ENCODE measurements at regions not wholly inside any gene's neighbourhood (a gene's known extent, or its start where the extent isn't known, plus 50 kb on each side); places are given as distances from the start of the nearest gene placed in this dataset.

DNA sequence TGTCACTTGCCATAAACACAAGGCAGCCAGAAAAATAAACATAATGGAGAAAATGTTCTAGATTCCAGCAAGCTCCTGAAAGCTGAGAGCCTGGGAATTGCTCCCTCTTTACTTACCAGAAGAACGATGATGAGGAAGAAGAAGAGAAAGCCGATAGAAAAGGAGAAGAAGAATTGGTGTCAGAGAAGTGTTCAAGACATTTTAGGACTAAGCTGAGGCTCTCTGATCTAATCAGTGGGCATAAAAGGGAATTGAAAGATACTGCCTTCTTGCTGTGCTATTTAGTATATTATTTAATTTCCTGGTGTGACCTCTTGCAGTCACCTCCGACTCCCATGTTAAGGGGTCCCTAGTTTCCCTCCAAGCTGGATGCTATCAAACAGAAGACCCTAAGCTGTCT, 316.6 kb upstream of the JARID2 start:
- DNase-seq, result no peak
- Histone ChIP-seq H3K27ac (ENCODE audit: low read length) (no peak overlapping the region), H3K9me2 (replicated peaks; ENCODE audit: insufficient read depth, low read length) (no peaks in the 10 kb centered on the region), H3K9ac (ENCODE audit: low read length) (no peak overlapping the region), H4K20me1 (ENCODE audit: insufficient read depth, low read length) (no peaks in the 10 kb centered on the region), H3K4me2 (ENCODE audit: low read depth, low read length) (no peak overlapping the region), H3K27me3 (replicated peaks; ENCODE audit: insufficient read depth, low read length) (no peaks in the 10 kb centered on the region), H2AFZ (ENCODE audit: low read length) (no peak overlapping the region), H3K79me2 (ENCODE audit: low read length) (no peaks in the 10 kb centered on the region), H3K9me3 (replicated peaks; ENCODE audit: insufficient read depth, low read length) (no peaks in the 10 kb centered on the region), H3K4me3 (ENCODE audit: low read length) (no peak overlapping the region), H3K4me1 (ENCODE audit: low read length) (no peaks in the 10 kb centered on the region), H3F3A (ENCODE audit: insufficient read depth, low read length) (no peaks in the 10 kb centered on the region), H3K36me3 (replicated peaks; ENCODE audit: insufficient read depth, low read length) (no peaks in the 10 kb centered on the region)
- TF ChIP-seq EZH2 (optimal IDR thresholded peaks at IDR 0.05; ENCODE audit: low read depth, low read length) (no peak), EZH2phosphoT487 (IDR thresholded peaks at IDR 0.05; ENCODE audit: low read length) (no peak)
- TF ChIP-seq, protein P1, sequence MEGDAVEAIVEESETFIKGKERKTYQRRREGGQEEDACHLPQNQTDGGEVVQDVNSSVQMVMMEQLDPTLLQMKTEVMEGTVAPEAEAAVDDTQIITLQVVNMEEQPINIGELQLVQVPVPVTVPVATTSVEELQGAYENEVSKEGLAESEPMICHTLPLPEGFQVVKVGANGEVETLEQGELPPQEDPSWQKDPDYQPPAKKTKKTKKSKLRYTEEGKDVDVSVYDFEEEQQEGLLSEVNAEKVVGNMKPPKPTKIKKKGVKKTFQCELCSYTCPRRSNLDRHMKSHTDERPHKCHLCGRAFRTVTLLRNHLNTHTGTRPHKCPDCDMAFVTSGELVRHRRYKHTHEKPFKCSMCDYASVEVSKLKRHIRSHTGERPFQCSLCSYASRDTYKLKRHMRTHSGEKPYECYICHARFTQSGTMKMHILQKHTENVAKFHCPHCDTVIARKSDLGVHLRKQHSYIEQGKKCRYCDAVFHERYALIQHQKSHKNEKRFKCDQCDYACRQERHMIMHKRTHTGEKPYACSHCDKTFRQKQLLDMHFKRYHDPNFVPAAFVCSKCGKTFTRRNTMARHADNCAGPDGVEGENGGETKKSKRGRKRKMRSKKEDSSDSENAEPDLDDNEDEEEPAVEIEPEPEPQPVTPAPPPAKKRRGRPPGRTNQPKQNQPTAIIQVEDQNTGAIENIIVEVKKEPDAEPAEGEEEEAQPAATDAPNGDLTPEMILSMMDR (IDR thresholded peaks at IDR 0.05; ENCODE audit: low read length), result no peak

DNA sequence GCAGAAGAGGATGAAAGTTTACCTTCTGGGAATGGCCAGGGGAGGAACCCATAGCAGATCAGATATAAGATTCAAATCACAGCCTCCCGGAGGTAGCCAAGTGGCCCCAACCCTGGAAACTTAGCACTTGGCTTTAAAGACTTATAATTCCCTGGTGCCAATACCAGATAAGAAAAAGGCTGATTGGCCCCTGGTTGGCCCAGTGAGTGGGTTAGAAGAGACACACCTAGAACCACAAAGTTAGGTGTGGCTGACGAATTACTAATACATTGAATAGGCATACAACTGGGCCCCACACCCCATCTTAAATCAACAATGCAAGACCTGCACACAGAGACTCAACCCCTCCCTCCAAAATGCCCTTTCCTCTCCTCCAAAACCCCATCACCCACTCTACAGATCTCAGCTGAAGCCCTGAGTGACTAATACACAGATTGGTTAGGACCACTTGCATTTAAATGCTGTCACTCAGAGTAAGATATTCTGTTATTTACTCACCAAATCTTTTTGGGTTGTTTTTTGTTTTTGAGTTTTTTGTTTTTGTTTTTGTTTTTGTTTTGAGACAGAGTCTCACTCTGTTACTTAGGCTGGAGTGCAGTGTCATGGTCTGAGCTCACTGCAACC, 315.4 kb upstream of the JARID2 start:
- H3K36me3 ChIP-seq (replicated peaks; ENCODE audit: insufficient read depth, low read length), result no peaks in the 10 kb centered on the region
- no peak overlapping the region for H2AFZ ChIP-seq (ENCODE audit: low read length)
- H3K9me2 ChIP-seq (replicated peaks; ENCODE audit: insufficient read depth, low read length), result no peaks in the 10 kb centered on the region
- H3K4me3 ChIP-seq (ENCODE audit: low read length), result no peak overlapping the region
- no peak overlapping the region for H3K27ac ChIP-seq (ENCODE audit: low read length)
- no peak overlapping the region for H3K4me2 ChIP-seq (ENCODE audit: low read depth, low read length)
- TF ChIP-seq EZH2 (optimal IDR thresholded peaks at IDR 0.05; ENCODE audit: low read depth, low read length) (no peak), EZH2phosphoT487 (IDR thresholded peaks at IDR 0.05; ENCODE audit: low read length) (no peak)
- TF ChIP-seq, protein P1 (IDR thresholded peaks at IDR 0.05; ENCODE audit: low read length), result no peak
- no peaks in the 10 kb centered on the region for H3K79me2 ChIP-seq (ENCODE audit: low read length)
- H3K27me3 ChIP-seq (replicated peaks; ENCODE audit: insufficient read depth, low read length), result no peaks in the 10 kb centered on the region
- H3F3A ChIP-seq (ENCODE audit: insufficient read depth, low read length), result no peaks in the 10 kb centered on the region
- no peaks in the 10 kb centered on the region for H3K4me1 ChIP-seq (ENCODE audit: low read length)
- H4K20me1 ChIP-seq (ENCODE audit: insufficient read depth, low read length), result no peaks in the 10 kb centered on the region
- no peak for DNase-seq
- no peak overlapping the region for H3K9ac ChIP-seq (ENCODE audit: low read length)
- no peaks in the 10 kb centered on the region for H3K9me3 ChIP-seq (replicated peaks; ENCODE audit: insufficient read depth, low read length)

DNA sequence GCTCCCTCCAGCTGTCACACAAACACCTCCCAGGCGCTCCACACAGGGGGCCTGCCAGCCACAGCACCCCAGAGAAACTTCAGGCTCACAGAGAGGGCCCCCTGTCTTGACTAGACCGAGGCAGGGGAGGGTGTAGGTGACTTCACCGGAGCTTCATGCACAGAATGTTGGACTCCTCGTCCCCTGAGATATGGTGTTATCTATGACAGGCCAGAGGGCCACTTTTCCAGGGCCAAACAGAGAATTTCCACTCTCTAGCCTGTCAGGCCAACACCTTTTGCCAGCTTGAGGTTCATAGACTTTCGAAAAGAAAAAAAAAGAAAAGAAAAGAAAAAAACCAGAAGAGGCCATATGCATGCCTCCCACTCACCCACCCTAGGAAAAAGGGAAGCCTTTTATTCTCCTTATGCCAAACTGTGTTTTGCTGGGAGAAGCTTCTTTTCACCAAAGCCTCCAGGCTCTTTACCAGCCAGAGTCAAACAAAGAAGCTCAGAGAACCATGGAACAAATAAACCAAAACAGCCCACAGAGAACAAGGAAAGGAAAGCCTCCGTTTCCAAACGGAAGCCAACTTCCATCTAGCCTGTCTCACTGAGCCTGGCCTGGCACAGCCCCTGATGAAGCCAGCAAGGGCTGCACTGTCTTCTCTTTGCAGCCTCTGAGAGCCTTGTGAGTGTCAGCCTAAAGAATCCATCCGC, 313.2 kb upstream of the JARID2 start:
- Histone ChIP-seq H3K9ac (ENCODE audit: low read length) (no peak overlapping the region), H3K4me1 (ENCODE audit: low read length) (no peaks in the 10 kb centered on the region), H3K27ac (ENCODE audit: low read length) (no peak overlapping the region), H3K9me2 (replicated peaks; ENCODE audit: insufficient read depth, low read length) (no peaks in the 10 kb centered on the region), H3K27me3 (replicated peaks; ENCODE audit: insufficient read depth, low read length) (no peaks in the 10 kb centered on the region), H3K4me3 (ENCODE audit: low read length) (no peak overlapping the region), H3K9me3 (replicated peaks; ENCODE audit: insufficient read depth, low read length) (no peaks in the 10 kb centered on the region), H3F3A (ENCODE audit: insufficient read depth, low read length) (no peaks in the 10 kb centered on the region), H3K4me2 (ENCODE audit: low read depth, low read length) (no peak overlapping the region), H3K79me2 (ENCODE audit: low read length) (no peaks in the 10 kb centered on the region), H3K36me3 (replicated peaks; ENCODE audit: insufficient read depth, low read length) (no peaks in the 10 kb centered on the region), H4K20me1 (ENCODE audit: insufficient read depth, low read length) (no peaks in the 10 kb centered on the region), H2AFZ (ENCODE audit: low read length) (no peak overlapping the region)
- DNase-seq, result no peak
- TF ChIP-seq, protein P1 (IDR thresholded peaks at IDR 0.05; ENCODE audit: low read length), result no peak
- TF ChIP-seq EZH2 (optimal IDR thresholded peaks at IDR 0.05; ENCODE audit: low read depth, low read length), result no peak
- TF ChIP-seq EZH2phosphoT487 (IDR thresholded peaks at IDR 0.05; ENCODE audit: low read length), result no peak

Measured in MM.1S (cell line).